SK-N-SH treated with all-trans-retinoic acid at 6 μM for 48 hours (cell line): ENCODE measurements at regions not wholly inside any gene's neighbourhood (a gene's known extent, or its start where the extent isn't known, plus 50 kb on each side); places are given as distances from the start of the nearest gene placed in this dataset.

Source experiments
- ATAC-seq: fragments of 200-7000 bp; cut with Tn5 transposase; 3 replicates; pipeline ENCODE4 v1.9.1; 2020; ENCODE audit warnings: mild to moderate bottlenecking, moderate library complexity
- ARNTL ChIP-seq: fragments of 450-650 bp; formaldehyde crosslinking; IDR thresholded peaks from 2 replicates; pipeline ENCODE4 v1.5.0; 2020; ENCODE audit warnings: low read depth, mild to moderate bottlenecking, moderate library complexity, borderline replicate concordance
- BACH2 ChIP-seq: fragments of 250-450 bp; sonication (Bioruptor Pico); IDR thresholded peaks from 2 replicates; pipeline ENCODE4 v1.9.0; 2021; ENCODE audit warnings: mild to moderate bottlenecking, borderline replicate concordance
- CREB5 ChIP-seq: fragments of 250-450 bp; sonication (Bioruptor Pico); IDR thresholded peaks from 2 replicates; pipeline ENCODE4 v1.5.1; 2020; ENCODE audit warnings: low read depth, mild to moderate bottlenecking, moderate library complexity
- CSDC2 ChIP-seq: fragments of 250-450 bp; sonication (Bioruptor Pico); IDR thresholded peaks from 2 replicates; pipeline ENCODE4 v1.5.0; 2020; ENCODE audit warnings: mild to moderate bottlenecking, moderate library complexity
- GLIS3 ChIP-seq: fragments of 250-450 bp; sonication (Bioruptor Pico); IDR thresholded peaks from 2 replicates; pipeline ENCODE4 v1.5.0; 2020; ENCODE audit warnings: mild to moderate bottlenecking, moderate library complexity
- OSR1 ChIP-seq: fragments of 250-450 bp; sonication (Bioruptor Pico); IDR thresholded peaks from 2 replicates; pipeline ENCODE4 v1.8.0; 2022; ENCODE audit warnings: moderate library complexity, mild to moderate bottlenecking, inconsistent platforms
- PPARA ChIP-seq: fragments of 250-450 bp; sonication (Bioruptor Pico); IDR thresholded peaks from 2 replicates; pipeline ENCODE4 v1.5.0; 2020; ENCODE audit warnings: mild to moderate bottlenecking, borderline replicate concordance
- SNAI2 ChIP-seq: fragments of 250-450 bp; sonication (Bioruptor Pico); IDR thresholded peaks from 2 replicates; pipeline ENCODE4 v1.5.0; 2020; ENCODE audit warnings: mild to moderate bottlenecking, moderate library complexity
- TCF4 ChIP-seq: fragments of 250-450 bp; sonication (Bioruptor Pico); IDR thresholded peaks from 2 replicates; pipeline ENCODE4 v1.8.0; 2021; ENCODE audit warnings: mild to moderate bottlenecking, moderate library complexity, borderline replicate concordance
- ZC3H10 ChIP-seq: fragments of 250-450 bp; sonication (Bioruptor Pico); IDR thresholded peaks from 2 replicates; pipeline ENCODE4 v1.5.1; 2021; ENCODE audit warnings: mild to moderate bottlenecking, moderate library complexity
- ZFP3 ChIP-seq: fragments of 250-450 bp; sonication (Bioruptor Pico); IDR thresholded peaks from 2 replicates; pipeline ENCODE4 v1.5.0; 2020; ENCODE audit warnings: mild to moderate bottlenecking, moderate library complexity
- ZFP30 ChIP-seq: fragments of 450-650 bp; formaldehyde crosslinking; IDR thresholded peaks from 2 replicates; pipeline ENCODE4 v1.5.0; 2022; ENCODE audit warnings: mild to moderate bottlenecking, moderate library complexity
- ZNF565 ChIP-seq: fragments of 450-650 bp; formaldehyde crosslinking; conservative IDR thresholded peaks from 2 replicates; pipeline ENCODE4 v1.5.0; 2020; ENCODE audit warnings: low read depth, mild to moderate bottlenecking, moderate library complexity
- ZNF70 ChIP-seq: fragments of 450-650 bp; formaldehyde crosslinking; IDR thresholded peaks from 2 replicates; pipeline ENCODE4 v1.5.0; 2020; ENCODE audit warnings: mild to moderate bottlenecking, moderate library complexity
- ZNF8 ChIP-seq: fragments of 450-650 bp; formaldehyde crosslinking; IDR thresholded peaks from 2 replicates; pipeline ENCODE4 v1.5.0; 2020; ENCODE audit warnings: mild to moderate bottlenecking, moderate library complexity
- TF ChIP-seq, protein P1 (sequence below): fragments of 250-450 bp; sonication (Bioruptor Pico); IDR thresholded peaks from 2 replicates; pipeline ENCODE4 v1.5.0; 2020; ENCODE audit warnings: mild to moderate bottlenecking, moderate library complexity
- TF ChIP-seq, protein P2 (sequence below): fragments of 250-450 bp; sonication (Bioruptor Pico); IDR thresholded peaks from 2 replicates; pipeline ENCODE4 v1.8.0; 2020; ENCODE audit warnings: mild to moderate bottlenecking, moderate library complexity, borderline replicate concordance
- TF ChIP-seq, protein P3 (sequence below): fragments of 250-450 bp; sonication (Bioruptor Pico); IDR thresholded peaks from 2 replicates; pipeline ENCODE4 v1.8.0; 2021; ENCODE audit warnings: low read depth, mild to moderate bottlenecking, moderate library complexity, borderline replicate concordance
- TF ChIP-seq, protein P4 (sequence below): fragments of 250-450 bp; sonication (Bioruptor Pico); IDR thresholded peaks from 2 replicates; pipeline ENCODE4 v1.5.1; 2021; ENCODE audit warnings: mild to moderate bottlenecking, moderate library complexity

GRCh38 chr6:169064194-169064593 is 189.5 kb downstream of the THBS2 start:
- TF ChIP-seq CREB5 (CRISPR knock-in tag) (no peak), CSDC2 (CRISPR knock-in tag) (no peak), TCF4 (CRISPR knock-in tag) (no peak), PPARA (CRISPR knock-in tag) (no peak), GLIS3 (CRISPR knock-in tag) (no peak), OSR1 (CRISPR knock-in tag) (no peak), ZC3H10 (CRISPR knock-in tag) (no peak)
- TF ChIP-seq, protein P1, sequence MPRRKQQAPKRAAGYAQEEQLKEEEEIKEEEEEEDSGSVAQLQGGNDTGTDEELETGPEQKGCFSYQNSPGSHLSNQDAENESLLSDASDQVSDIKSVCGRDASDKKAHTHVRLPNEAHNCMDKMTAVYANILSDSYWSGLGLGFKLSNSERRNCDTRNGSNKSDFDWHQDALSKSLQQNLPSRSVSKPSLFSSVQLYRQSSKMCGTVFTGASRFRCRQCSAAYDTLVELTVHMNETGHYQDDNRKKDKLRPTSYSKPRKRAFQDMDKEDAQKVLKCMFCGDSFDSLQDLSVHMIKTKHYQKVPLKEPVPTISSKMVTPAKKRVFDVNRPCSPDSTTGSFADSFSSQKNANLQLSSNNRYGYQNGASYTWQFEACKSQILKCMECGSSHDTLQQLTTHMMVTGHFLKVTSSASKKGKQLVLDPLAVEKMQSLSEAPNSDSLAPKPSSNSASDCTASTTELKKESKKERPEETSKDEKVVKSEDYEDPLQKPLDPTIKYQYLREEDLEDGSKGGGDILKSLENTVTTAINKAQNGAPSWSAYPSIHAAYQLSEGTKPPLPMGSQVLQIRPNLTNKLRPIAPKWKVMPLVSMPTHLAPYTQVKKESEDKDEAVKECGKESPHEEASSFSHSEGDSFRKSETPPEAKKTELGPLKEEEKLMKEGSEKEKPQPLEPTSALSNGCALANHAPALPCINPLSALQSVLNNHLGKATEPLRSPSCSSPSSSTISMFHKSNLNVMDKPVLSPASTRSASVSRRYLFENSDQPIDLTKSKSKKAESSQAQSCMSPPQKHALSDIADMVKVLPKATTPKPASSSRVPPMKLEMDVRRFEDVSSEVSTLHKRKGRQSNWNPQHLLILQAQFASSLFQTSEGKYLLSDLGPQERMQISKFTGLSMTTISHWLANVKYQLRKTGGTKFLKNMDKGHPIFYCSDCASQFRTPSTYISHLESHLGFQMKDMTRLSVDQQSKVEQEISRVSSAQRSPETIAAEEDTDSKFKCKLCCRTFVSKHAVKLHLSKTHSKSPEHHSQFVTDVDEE (CRISPR knock-in tag): no peak
- TF ChIP-seq, protein P2, sequence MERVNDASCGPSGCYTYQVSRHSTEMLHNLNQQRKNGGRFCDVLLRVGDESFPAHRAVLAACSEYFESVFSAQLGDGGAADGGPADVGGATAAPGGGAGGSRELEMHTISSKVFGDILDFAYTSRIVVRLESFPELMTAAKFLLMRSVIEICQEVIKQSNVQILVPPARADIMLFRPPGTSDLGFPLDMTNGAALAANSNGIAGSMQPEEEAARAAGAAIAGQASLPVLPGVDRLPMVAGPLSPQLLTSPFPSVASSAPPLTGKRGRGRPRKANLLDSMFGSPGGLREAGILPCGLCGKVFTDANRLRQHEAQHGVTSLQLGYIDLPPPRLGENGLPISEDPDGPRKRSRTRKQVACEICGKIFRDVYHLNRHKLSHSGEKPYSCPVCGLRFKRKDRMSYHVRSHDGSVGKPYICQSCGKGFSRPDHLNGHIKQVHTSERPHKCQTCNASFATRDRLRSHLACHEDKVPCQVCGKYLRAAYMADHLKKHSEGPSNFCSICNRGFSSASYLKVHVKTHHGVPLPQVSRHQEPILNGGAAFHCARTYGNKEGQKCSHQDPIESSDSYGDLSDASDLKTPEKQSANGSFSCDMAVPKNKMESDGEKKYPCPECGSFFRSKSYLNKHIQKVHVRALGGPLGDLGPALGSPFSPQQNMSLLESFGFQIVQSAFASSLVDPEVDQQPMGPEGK (CRISPR knock-in tag): no peak
- TF ChIP-seq, protein P3, sequence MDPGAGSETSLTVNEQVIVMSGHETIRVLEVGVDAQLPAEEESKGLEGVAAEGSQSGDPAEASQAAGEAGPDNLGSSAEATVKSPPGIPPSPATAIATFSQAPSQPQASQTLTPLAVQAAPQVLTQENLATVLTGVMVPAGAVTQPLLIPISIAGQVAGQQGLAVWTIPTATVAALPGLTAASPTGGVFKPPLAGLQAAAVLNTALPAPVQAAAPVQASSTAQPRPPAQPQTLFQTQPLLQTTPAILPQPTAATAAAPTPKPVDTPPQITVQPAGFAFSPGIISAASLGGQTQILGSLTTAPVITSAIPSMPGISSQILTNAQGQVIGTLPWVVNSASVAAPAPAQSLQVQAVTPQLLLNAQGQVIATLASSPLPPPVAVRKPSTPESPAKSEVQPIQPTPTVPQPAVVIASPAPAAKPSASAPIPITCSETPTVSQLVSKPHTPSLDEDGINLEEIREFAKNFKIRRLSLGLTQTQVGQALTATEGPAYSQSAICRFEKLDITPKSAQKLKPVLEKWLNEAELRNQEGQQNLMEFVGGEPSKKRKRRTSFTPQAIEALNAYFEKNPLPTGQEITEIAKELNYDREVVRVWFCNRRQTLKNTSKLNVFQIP (CRISPR knock-in tag): no peak
- ATAC-seq: no peak

- no peak for ATAC-seq
- TF ChIP-seq ZNF565 (CRISPR knock-in tag) (no peak), CREB5 (CRISPR knock-in tag) (no peak), ZFP30 (CRISPR knock-in tag) (no peak), BACH2 (no peak), ZFP3 (CRISPR knock-in tag) (no peak), ARNTL (CRISPR knock-in tag) (no peak), ZNF70 (CRISPR knock-in tag) (no peak), ZC3H10 (CRISPR knock-in tag) (no peak), CSDC2 (CRISPR knock-in tag) (no peak), GLIS3 (CRISPR knock-in tag) (no peak), ZNF8 (no peak), SNAI2 (CRISPR knock-in tag) (no peak)
- TF ChIP-seq, protein P4, sequence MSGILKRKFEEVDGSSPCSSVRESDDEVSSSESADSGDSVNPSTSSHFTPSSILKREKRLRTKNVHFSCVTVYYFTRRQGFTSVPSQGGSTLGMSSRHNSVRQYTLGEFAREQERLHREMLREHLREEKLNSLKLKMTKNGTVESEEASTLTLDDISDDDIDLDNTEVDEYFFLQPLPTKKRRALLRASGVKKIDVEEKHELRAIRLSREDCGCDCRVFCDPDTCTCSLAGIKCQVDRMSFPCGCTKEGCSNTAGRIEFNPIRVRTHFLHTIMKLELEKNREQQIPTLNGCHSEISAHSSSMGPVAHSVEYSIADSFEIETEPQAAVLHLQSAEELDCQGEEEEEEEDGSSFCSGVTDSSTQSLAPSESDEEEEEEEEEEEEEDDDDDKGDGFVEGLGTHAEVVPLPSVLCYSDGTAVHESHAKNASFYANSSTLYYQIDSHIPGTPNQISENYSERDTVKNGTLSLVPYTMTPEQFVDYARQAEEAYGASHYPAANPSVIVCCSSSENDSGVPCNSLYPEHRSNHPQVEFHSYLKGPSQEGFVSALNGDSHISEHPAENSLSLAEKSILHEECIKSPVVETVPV (CRISPR knock-in tag): no peak
- TF ChIP-seq, protein P3 (CRISPR knock-in tag): no peak
- TF ChIP-seq, protein P1 (CRISPR knock-in tag): no peak
Measured at GRCh38 chr6:169062272-169062671, 191.4 kb downstream of the THBS2 start.
